HepG2 (cell line): ENCODE measurements at regions not wholly inside any gene's neighbourhood (a gene's known extent, or its start where the extent isn't known, plus 50 kb on each side); places are given as distances from the start of the nearest gene placed in this dataset.

Experiments
- ATAC-seq: fragments of 200-7000 bp; cut with Tn5 transposase; 3 replicates; pipeline ENCODE4 v1.9.1; 2020; ENCODE audit warnings: mild to moderate bottlenecking, moderate library complexity
- BruUV-seq: library from RNA; stranded (reverse); fragments of 400-500 nt; replicated peaks from 2 replicates; lab custom pipeline; 2021; lab: Mats Ljungman, UMichigan
- CTCF ChIA-PET: fragments of 300-600 bp; formaldehyde crosslinking; extraction: SDS; loops from one replicate; lab custom pipeline; 2021; ENCODE audit warnings: low total read pairs, inconsistent platforms, low intra/inter-chr PET ratio; lab: Yijun Ruan, JAX
- POLR2A ChIA-PET: fragments of 350-600 bp; sonication (Branson Sonifier 250); formaldehyde crosslinking; loops from one replicate; lab custom pipeline; 2020; ENCODE audit warnings: antibody characterized with exemption, inconsistent platforms; lab: Yijun Ruan, JAX
- DNase-seq: peaks from one replicate; pipeline ENCODE4 v3.0.0-alpha.2; 2015; ENCODE audit warnings: low spot score
- FAIRE-seq: peaks from 3 replicates; lab custom pipeline; 2011; peaks lifted over from hg19 to GRCh38; lab: Jason Lieb, UNC
- H2AFZ ChIP-seq: one replicate; pipeline ENCODE4 v1.6.1; 2011; ENCODE audit warnings: low read length, inconsistent platforms
- H3K27ac ChIP-seq: fragments of 300-600 bp; 3 replicates; pipeline ENCODE4 v1.8.0; 2011; ENCODE audit warnings: mixed run types, mild to moderate bottlenecking, mixed read lengths, low read length, inconsistent platforms; ENCODE audit not compliant: insufficient read depth; ENCODE audit errors: extremely low read length
- H3K27me3 ChIP-seq, 2 experiments: fragments of 200-600 bp in 1 of 2; 2 replicates in 1 of 2; 3 replicates in 1 of 2; pipeline versions ENCODE4 v1.6.0 to v1.8.0; 2011; ENCODE audit warnings: low read length in 2 of 2, mild to moderate bottlenecking in 2 of 2, moderate library complexity in 2 of 2, inconsistent platforms in 1 of 2; ENCODE audit not compliant: insufficient read depth in 2 of 2, control insufficient read depth in 1 of 2
- H3K36me3 ChIP-seq, 2 experiments: fragments of 200-600 bp in 1 of 2; replicated peaks in 1 of 2; 2 replicates in 1 of 2; 3 replicates in 1 of 2; pipeline versions ENCODE4 v1.5.1 to v1.8.0; 2011; ENCODE audit warnings: low read length in 2 of 2, inconsistent platforms in 1 of 2; ENCODE audit not compliant: insufficient read depth in 2 of 2, control insufficient read depth in 1 of 2
- H3K4me1 ChIP-seq: 2 replicates; pipeline ENCODE4 v1.5.1; 2012; ENCODE audit warnings: low read length, inconsistent platforms; ENCODE audit not compliant: insufficient read depth
- H3K4me2 ChIP-seq: 2 replicates; pipeline ENCODE4 v1.6.0; 2011; ENCODE audit warnings: low read depth, low read length, inconsistent platforms
- H3K4me3 ChIP-seq, 3 experiments: fragments of 200-600 bp in 1 of 3; sonication (generic), shearing (Covaris generic) in 1 of 3; replicated peaks in 1 of 3; 2 replicates each; pipeline ENCODE4 v1.5.1; 2011 to 2016; ENCODE audit warnings: low read length in 3 of 3, inconsistent platforms in 2 of 3, low read depth in 2 of 3, mild to moderate bottlenecking in 2 of 3, control low read depth in 1 of 3, mixed read lengths in 1 of 3; ENCODE audit not compliant: insufficient read depth in 1 of 3
- H3K79me2 ChIP-seq: one replicate; pipeline ENCODE4 v1.6.1; 2011; ENCODE audit warnings: low read length, inconsistent platforms; ENCODE audit not compliant: insufficient read depth
- H3K9ac ChIP-seq: 2 replicates; pipeline ENCODE4 v1.6.0; 2011; ENCODE audit warnings: mild to moderate bottlenecking, low read depth, low read length, inconsistent platforms; ENCODE audit not compliant: insufficient read depth
- H3K9me3 ChIP-seq: 2 replicates; pipeline ENCODE4 v1.5.1; 2012; ENCODE audit warnings: mild to moderate bottlenecking, low read length
- H4K20me1 ChIP-seq: 2 replicates; pipeline ENCODE4 v1.6.0; 2011; ENCODE audit warnings: inconsistent platforms, mild to moderate bottlenecking, low read length, moderate library complexity; ENCODE audit not compliant: insufficient read depth
- AHR ChIP-seq: IDR thresholded peaks from 2 replicates; pipeline ENCODE4 v1.6.1; 2018; ENCODE audit warnings: missing genetic modification reagents, missing compliant biosample characterization
- KLF9 ChIP-seq: IDR thresholded peaks from 2 replicates; pipeline ENCODE4 v1.6.1; 2016; ENCODE audit warnings: low read depth
- MED13 ChIP-seq: sonication (generic); formaldehyde crosslinking; IDR thresholded peaks from 2 replicates; pipeline ENCODE4 v1.5.0; 2020; ENCODE audit warnings: missing genetic modification reagents
- MTERF4 ChIP-seq: sonication (generic); formaldehyde crosslinking; IDR thresholded peaks from 2 replicates; pipeline ENCODE4 v1.8.0; 2023; ENCODE audit warnings: mild to moderate bottlenecking, missing genetic modification reagents
- NR2C2 ChIP-seq: sonication (generic); formaldehyde crosslinking; IDR thresholded peaks from 2 replicates; pipeline ENCODE4 v1.4.0; 2020; ENCODE audit warnings: missing genetic modification reagents, mild to moderate bottlenecking, moderate library complexity, borderline replicate concordance
- ZNF12 ChIP-seq: sonication (generic); formaldehyde crosslinking; IDR thresholded peaks from 2 replicates; pipeline ENCODE4 v1.5.0; 2020; ENCODE audit warnings: missing genetic modification reagents
- ZNF367 ChIP-seq: sonication (generic); formaldehyde crosslinking; IDR thresholded peaks from 2 replicates; pipeline ENCODE4 v1.4.0; 2020; ENCODE audit warnings: missing genetic modification reagents, borderline replicate concordance
- ZNF580 ChIP-seq: IDR thresholded peaks from 2 replicates; pipeline ENCODE4 v1.6.1; 2016; ENCODE audit warnings: low read depth, borderline replicate concordance
- ZNF709 ChIP-seq: sonication (generic); formaldehyde crosslinking; IDR thresholded peaks from 2 replicates; pipeline ENCODE4 v1.5.0; 2020; ENCODE audit warnings: mild to moderate bottlenecking, missing genetic modification reagents
- ZNF772 ChIP-seq: sonication (generic); formaldehyde crosslinking; IDR thresholded peaks from 2 replicates; pipeline ENCODE4 v1.5.0; 2020; ENCODE audit warnings: mild to moderate bottlenecking, missing genetic modification reagents
- WGBS: methylation state at CpG from one replicate; pipeline ENCODE4 v1.1.6; 2017; ENCODE audit warnings: low lambda C conversion rate; 5-methylcytosine and 5-hydroxymethylcytosine counted together
- in situ Hi-C: cut with HindIII; loops from 2 replicates; pipeline ENCODE4 v1.10.0; 2017; ENCODE audit warnings: low pct_unique_long_range_greater_than_20kb; ENCODE audit not compliant: extremely low pct_ligation_motif_present
- intact Hi-C: fragments of 100-400 bp; cut with micrococcal nuclease; formaldehyde crosslinking; loops from one replicate; pipeline ENCODE4 v1.10.0; 2022; ENCODE audit not compliant: unreplicated experiment

- H3K4me3 ChIP-seq = no peak overlapping the region
- TF ChIP-seq NR2C2 (CRISPR knock-in tag) (no peak), ZNF367 (CRISPR knock-in tag) (no peak), ZNF12 (no peak), AHR (CRISPR knock-in tag) (no peak), KLF9 (CRISPR knock-in tag) (no peak), MTERF4 (CRISPR knock-in tag) (no peak), ZNF709 (no peak), ZNF772 (CRISPR knock-in tag) (no peak), MED13 (CRISPR knock-in tag) (no peak), ZNF580 (CRISPR knock-in tag) (no peak)
- H3K27ac ChIP-seq = no peak overlapping the region
- H3K9ac ChIP-seq = no peak overlapping the region
- intact Hi-C loops (no loop called here), in situ Hi-C loops (no loop called here)
- no peaks in the 10 kb centered on the region for H3K4me1 ChIP-seq
- no peaks in the 10 kb centered on the region for H3K9me3 ChIP-seq
- ChIA-PET CTCF (no interaction called here), POLR2A (no interaction called here)
- ATAC-seq = no peak
- H3K79me2 ChIP-seq = no peaks in the 10 kb centered on the region
- no peak for FAIRE-seq
- H3K36me3 ChIP-seq = no peaks in the 10 kb centered on the region
- 0% methylated on average over 1 of the region's 1 CpG for WGBS
- no peaks in the 10 kb centered on the region for H4K20me1 ChIP-seq
- no peak overlapping the region for H3K4me2 ChIP-seq
- DNase-seq = no peak
- no peaks in the 10 kb centered on the region; a peak in 2 of 5 replicates for H3K27me3 ChIP-seq
- H2AFZ ChIP-seq = no peak overlapping the region
- no TSS peak for BruUV-seq
Measured at GRCh38 chr11:27931770-27932169, 176.2 kb downstream of the KIF18A start.
